H9 (cell line): ENCODE measurements at regions not wholly inside any gene's neighbourhood (a gene's known extent, or its start where the extent isn't known, plus 50 kb on each side); places are given as distances from the start of the nearest gene placed in this dataset.

Source experiments
- DNase-seq: peaks from one replicate; pipeline ENCODE4 v3.0.0-alpha.2; 2017
- H2AFZ ChIP-seq: one replicate; pipeline ENCODE4 v1.6.1; 2013; ENCODE audit warnings: mild to moderate bottlenecking, low read length, control low read depth, moderate library complexity
- H2AK5ac ChIP-seq: 2 replicates; pipeline ENCODE4 v1.6.1; 2013; ENCODE audit warnings: low read length, control low read depth, mixed read lengths; ENCODE audit not compliant: insufficient read length
- H2BK120ac ChIP-seq: one replicate; pipeline ENCODE4 v1.6.1; 2013; ENCODE audit warnings: low read depth, mild to moderate bottlenecking, low read length, control low read depth, inconsistent platforms; ENCODE audit not compliant: poor library complexity, severe bottlenecking
- H2BK12ac ChIP-seq: 2 replicates; pipeline ENCODE4 v1.6.1; 2013; ENCODE audit warnings: low read length, control low read depth, mixed read lengths, low read depth; ENCODE audit not compliant: insufficient read length
- H2BK15ac ChIP-seq: 2 replicates; pipeline ENCODE4 v1.6.1; 2013; ENCODE audit warnings: low read depth, low read length, control low read depth
- H2BK20ac ChIP-seq: one replicate; pipeline ENCODE4 v1.6.1; 2013; ENCODE audit warnings: low read depth, mild to moderate bottlenecking, low read length, control low read depth, inconsistent platforms; ENCODE audit not compliant: poor library complexity, severe bottlenecking
- H2BK5ac ChIP-seq: 2 replicates; pipeline ENCODE4 v1.6.1; 2013; ENCODE audit warnings: low read length, control low read depth, mixed read lengths; ENCODE audit not compliant: insufficient read length
- H3K14ac ChIP-seq: 2 replicates; pipeline ENCODE4 v1.6.1; 2013; ENCODE audit warnings: low read length, control low read depth; ENCODE audit not compliant: insufficient read depth
- H3K18ac ChIP-seq: 2 replicates; pipeline ENCODE4 v1.6.1; 2013; ENCODE audit warnings: low read depth, mild to moderate bottlenecking, mixed read lengths, low read length, control low read depth; ENCODE audit not compliant: insufficient read length
- H3K23ac ChIP-seq: 2 replicates; pipeline ENCODE4 v1.6.1; 2013; ENCODE audit warnings: low read length, control low read depth, mixed read lengths, low read depth; ENCODE audit not compliant: insufficient read length
- H3K23me2 ChIP-seq: 2 replicates; pipeline ENCODE4 v1.6.1; 2013; ENCODE audit warnings: low read depth, mild to moderate bottlenecking, mixed read lengths, low read length, control low read depth; ENCODE audit not compliant: insufficient read length, poor library complexity, severe bottlenecking
- H3K27ac ChIP-seq: 2 replicates; pipeline ENCODE4 v1.5.1; 2013; ENCODE audit warnings: low read length, control low read depth, mixed read lengths, low read depth; ENCODE audit not compliant: insufficient read length
- H3K27me3 ChIP-seq: 2 replicates; pipeline ENCODE4 v1.6.1; 2013; ENCODE audit warnings: low read length, control low read depth, inconsistent platforms; ENCODE audit not compliant: insufficient read depth
- H3K4ac ChIP-seq: 2 replicates; pipeline ENCODE4 v1.6.1; 2013; ENCODE audit warnings: low read depth, mild to moderate bottlenecking, control low read depth, inconsistent platforms, low read length, moderate library complexity
- H3K4me1 ChIP-seq: 2 replicates; pipeline ENCODE4 v1.6.1; 2013; ENCODE audit warnings: low read length, control low read depth, inconsistent platforms; ENCODE audit not compliant: insufficient read depth
- H3K4me2 ChIP-seq: 2 replicates; pipeline ENCODE4 v1.6.1; 2013; ENCODE audit warnings: low read length, control low read depth, mixed read lengths; ENCODE audit not compliant: insufficient read length, insufficient read depth
- H3K56ac ChIP-seq: 2 replicates; pipeline ENCODE4 v1.6.1; 2013; ENCODE audit warnings: low read depth, mild to moderate bottlenecking, mixed read lengths, low read length, control low read depth; ENCODE audit not compliant: insufficient read length
- H3K79me1 ChIP-seq: 2 replicates; pipeline ENCODE4 v1.6.1; 2013; ENCODE audit warnings: low read depth, mild to moderate bottlenecking, moderate library complexity, low read length, control low read depth, inconsistent platforms; ENCODE audit not compliant: insufficient read depth, poor library complexity, severe bottlenecking
- H3K79me2 ChIP-seq: 2 replicates; pipeline ENCODE4 v1.6.1; 2013; ENCODE audit warnings: low read length, control low read depth, inconsistent platforms; ENCODE audit not compliant: insufficient read depth
- H3K9ac ChIP-seq: 2 replicates; pipeline ENCODE4 v1.6.1; 2013; ENCODE audit warnings: low read length, control low read depth, mixed read lengths; ENCODE audit not compliant: insufficient read length; ENCODE audit errors: extremely low read depth
- H3K9me3 ChIP-seq: one replicate; pipeline ENCODE4 v1.6.1; 2013; ENCODE audit warnings: low read depth, low read length, inconsistent platforms; ENCODE audit not compliant: control insufficient read depth
- H3T11ph ChIP-seq: one replicate; pipeline ENCODE4 v1.6.1; 2013; ENCODE audit warnings: mild to moderate bottlenecking, low read length, control low read depth, inconsistent platforms
- H4K20me1 ChIP-seq: one replicate; pipeline ENCODE4 v1.6.1; 2013; ENCODE audit not compliant: control insufficient read depth, insufficient read length, insufficient read depth
- H4K5ac ChIP-seq: 2 replicates; pipeline ENCODE4 v1.6.1; 2013; ENCODE audit warnings: low read depth, mild to moderate bottlenecking, mixed read lengths, low read length, control low read depth; ENCODE audit not compliant: insufficient read length
- H4K8ac ChIP-seq: replicated peaks from 2 replicates; pipeline ENCODE4 v1.6.1; 2013; ENCODE audit warnings: low read length, control low read depth, mixed read lengths, low read depth; ENCODE audit not compliant: insufficient read length
- H4K91ac ChIP-seq: 2 replicates; pipeline ENCODE4 v1.6.1; 2013; ENCODE audit warnings: low read depth, mild to moderate bottlenecking, moderate library complexity, mixed read lengths, low read length, control low read depth; ENCODE audit not compliant: insufficient read length
- H3K27ac Mint-ChIP-seq, 3 experiments: 2 replicates in 2 of 3; 3 replicates in 1 of 3; pipeline ENCODE4 v1.8.0; 2020 to 2021; ENCODE audit warnings: mixed read lengths in 3 of 3, mild to moderate bottlenecking in 1 of 3, moderate library complexity in 1 of 3
- H3K27me3 Mint-ChIP-seq: 2 replicates; pipeline ENCODE4 v1.8.0; 2021; ENCODE audit warnings: low read depth, mild to moderate bottlenecking, moderate library complexity, mixed read lengths
- H3K36me3 Mint-ChIP-seq, 3 experiments: 2 replicates in 2 of 3; 3 replicates in 1 of 3; pipeline ENCODE4 v1.8.0; 2020 to 2021; ENCODE audit warnings: low read depth in 3 of 3, mixed read lengths in 3 of 3; ENCODE audit not compliant: insufficient read depth in 1 of 3
- H3K4me1 Mint-ChIP-seq, 2 experiments: 2 replicates each; pipeline ENCODE4 v1.8.0; 2020; ENCODE audit warnings: mixed read lengths in 2 of 2
- H3K4me3 Mint-ChIP-seq, 2 experiments: 2 replicates in 1 of 2; 3 replicates in 1 of 2; pipeline ENCODE4 v1.8.0; 2020 to 2021; ENCODE audit warnings: mild to moderate bottlenecking in 2 of 2, mixed read lengths in 2 of 2, moderate library complexity in 1 of 2
- H3K9me3 Mint-ChIP-seq, 2 experiments: 2 replicates in 1 of 2; 3 replicates in 1 of 2; pipeline ENCODE4 v1.8.0; 2020; ENCODE audit warnings: mild to moderate bottlenecking in 2 of 2, mixed read lengths in 2 of 2, moderate library complexity in 1 of 2
- WGBS: extraction: QIAGEN DNeasy Blood & Tissue Kit; methylation state at CpG from one replicate; pipeline ENCODE4 v1.1.7; 2013; ENCODE audit warnings: missing lambda C conversion rate, low lambda C conversion rate, mixed read lengths; ENCODE audit not compliant: insufficient read length; ENCODE audit errors: extremely low coverage; 5-methylcytosine and 5-hydroxymethylcytosine counted together
- TF ChIP-seq, protein P1 (sequence below): fragments of 200-600 bp; sonication (generic); conservative IDR thresholded peaks from 3 replicates; pipeline ENCODE4 v1.8.0; 2021; ENCODE audit warnings: antibody characterized with exemption, mild to moderate bottlenecking

DNA sequence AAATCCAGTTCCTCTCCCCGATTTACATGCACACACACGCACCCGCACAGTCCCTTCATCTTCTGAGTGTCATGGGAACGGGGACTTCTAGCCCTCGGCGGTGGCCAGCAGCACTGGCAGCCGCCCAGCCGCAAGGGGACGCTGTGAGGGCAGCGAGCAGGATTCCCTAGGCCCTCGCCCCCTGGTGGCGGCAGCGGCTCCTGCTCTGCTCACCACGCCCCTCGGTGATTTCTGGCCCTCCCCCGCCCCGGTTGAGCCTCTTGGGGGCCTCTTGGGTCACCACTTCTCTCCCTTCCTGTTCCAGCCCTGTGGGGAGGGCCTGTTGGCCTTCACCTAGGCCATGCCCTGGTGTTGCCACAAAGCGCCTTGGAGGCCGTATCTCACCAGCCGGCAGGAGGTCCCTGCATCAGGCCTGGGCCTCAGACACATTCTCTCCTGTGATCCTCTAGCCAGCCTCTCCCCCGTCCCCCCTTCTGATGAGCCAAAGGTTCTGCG lies 75.2 kb upstream of the KSR1 start:
- Histone ChIP-seq H3K27me3 (no peaks in the 10 kb centered on the region), H3T11ph (no peak overlapping the region), H3K14ac (no peak overlapping the region), H4K8ac (no peak overlapping the region), H3K56ac (no peak overlapping the region), H2BK20ac (no peak overlapping the region), H3K9ac (no peak overlapping the region), H4K20me1 (no peaks in the 10 kb centered on the region), H4K91ac (no peak overlapping the region), H2AFZ (no peak overlapping the region), H2BK15ac (no peak overlapping the region), H3K18ac (no peak overlapping the region), H3K4me2 (no peak overlapping the region), H3K4ac (no peak overlapping the region), H3K27ac (no peak overlapping the region), H2BK12ac (no peak overlapping the region), H3K79me1 (no peaks in the 10 kb centered on the region), H2BK120ac (no peak overlapping the region), H3K23me2 (no peaks in the 10 kb centered on the region), H3K23ac (no peak overlapping the region), H3K79me2 (no peaks in the 10 kb centered on the region), H2BK5ac (no peak overlapping the region), H4K5ac (no peak overlapping the region), H3K9me3 (no peaks in the 10 kb centered on the region), H2AK5ac (no peak overlapping the region), H3K4me1 (no peaks in the 10 kb centered on the region)
- H3K4me1 Mint-ChIP-seq = peaks cover 7 to 9% of the 10 kb centered on the region in 2 experiments
- H3K27me3 Mint-ChIP-seq = peaks cover 5% of the 10 kb centered on the region; the same call in 1 of the 2 replicates
- TF ChIP-seq, protein P1, sequence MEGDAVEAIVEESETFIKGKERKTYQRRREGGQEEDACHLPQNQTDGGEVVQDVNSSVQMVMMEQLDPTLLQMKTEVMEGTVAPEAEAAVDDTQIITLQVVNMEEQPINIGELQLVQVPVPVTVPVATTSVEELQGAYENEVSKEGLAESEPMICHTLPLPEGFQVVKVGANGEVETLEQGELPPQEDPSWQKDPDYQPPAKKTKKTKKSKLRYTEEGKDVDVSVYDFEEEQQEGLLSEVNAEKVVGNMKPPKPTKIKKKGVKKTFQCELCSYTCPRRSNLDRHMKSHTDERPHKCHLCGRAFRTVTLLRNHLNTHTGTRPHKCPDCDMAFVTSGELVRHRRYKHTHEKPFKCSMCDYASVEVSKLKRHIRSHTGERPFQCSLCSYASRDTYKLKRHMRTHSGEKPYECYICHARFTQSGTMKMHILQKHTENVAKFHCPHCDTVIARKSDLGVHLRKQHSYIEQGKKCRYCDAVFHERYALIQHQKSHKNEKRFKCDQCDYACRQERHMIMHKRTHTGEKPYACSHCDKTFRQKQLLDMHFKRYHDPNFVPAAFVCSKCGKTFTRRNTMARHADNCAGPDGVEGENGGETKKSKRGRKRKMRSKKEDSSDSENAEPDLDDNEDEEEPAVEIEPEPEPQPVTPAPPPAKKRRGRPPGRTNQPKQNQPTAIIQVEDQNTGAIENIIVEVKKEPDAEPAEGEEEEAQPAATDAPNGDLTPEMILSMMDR = peak; percentile 100
- no peak overlapping the region; a peak in 1 of 5 replicates for H3K4me3 Mint-ChIP-seq
- no peaks in the 10 kb centered on the region; a peak in 1 of 7 replicates for H3K36me3 Mint-ChIP-seq
- DNase-seq = peak; percentile 93
- WGBS = no CpG with 5 or more reads among the region's 22 CpGs
- peaks cover 0 to 6% of the 10 kb centered on the region in 2 experiments; a peak in 2 of 5 replicates for H3K9me3 Mint-ChIP-seq
- H3K27ac Mint-ChIP-seq = peak overlapping the region in 2 of 3 experiments; percentile 62 to 89; a peak in 2 of 7 replicates
